PFSK-1 (cell line): ENCODE measurements at regions not wholly inside any gene's neighbourhood (a gene's known extent, or its start where the extent isn't known, plus 50 kb on each side); places are given as distances from the start of the nearest gene placed in this dataset.

Experiments used
- FOXP2 ChIP-seq: optimal IDR thresholded peaks from 2 replicates; pipeline ENCODE3; 2011; ENCODE audit warnings: borderline replicate concordance, control low read depth, inconsistent platforms; ENCODE audit not compliant: insufficient read depth; ENCODE audit errors: extremely low read length, extremely low read depth
- POLR2AphosphoS5 ChIP-seq: IDR thresholded peaks from 2 replicates; pipeline ENCODE4 v1.6.1; 2012; ENCODE audit warnings: low read depth, mild to moderate bottlenecking, control low read depth, low read length, moderate library complexity
- REST ChIP-seq, 2 experiments: IDR thresholded peaks; 2 replicates each; pipeline versions ENCODE4 v1.6.1 to v1.8.0; 2011 to 2012; ENCODE audit warnings: low read depth in 2 of 2, low read length in 2 of 2, control low read depth in 1 of 2, inconsistent platforms in 1 of 2, mild to moderate bottlenecking in 1 of 2, moderate library complexity in 1 of 2; ENCODE audit not compliant: insufficient read depth in 1 of 2
- SIN3A ChIP-seq: IDR thresholded peaks from 2 replicates; pipeline ENCODE4 v1.6.1; 2012; ENCODE audit warnings: mild to moderate bottlenecking, low read length, moderate library complexity, borderline replicate concordance; ENCODE audit not compliant: insufficient read depth
- TAF1 ChIP-seq: IDR thresholded peaks from 2 replicates; pipeline ENCODE4 v1.6.1; 2012; ENCODE audit warnings: low read length, control low read depth, borderline replicate concordance; ENCODE audit not compliant: insufficient read depth

GRCh38 chr5:116738615-116739261 lies 164.1 kb upstream of the SEMA6A start:
- TF ChIP-seq POLR2AphosphoS5 (no peak), REST (IDR thresholded peaks at IDR 0.05; ENCODE audit: insufficient read depth in 1 of 2, low read depth in 2 of 2, low read length in 2 of 2) (no peak), FOXP2 (no peak), TAF1 (no peak)

- TF ChIP-seq SIN3A (no peak), TAF1 (no peak), POLR2AphosphoS5 (no peak), REST (IDR thresholded peaks at IDR 0.05; ENCODE audit: insufficient read depth in 1 of 2, low read depth in 2 of 2, low read length in 2 of 2) (no peak), FOXP2 (no peak)
Measured at GRCh38 chr5:116738239-116738614, 163.6 kb upstream of the SEMA6A start.

DNA sequence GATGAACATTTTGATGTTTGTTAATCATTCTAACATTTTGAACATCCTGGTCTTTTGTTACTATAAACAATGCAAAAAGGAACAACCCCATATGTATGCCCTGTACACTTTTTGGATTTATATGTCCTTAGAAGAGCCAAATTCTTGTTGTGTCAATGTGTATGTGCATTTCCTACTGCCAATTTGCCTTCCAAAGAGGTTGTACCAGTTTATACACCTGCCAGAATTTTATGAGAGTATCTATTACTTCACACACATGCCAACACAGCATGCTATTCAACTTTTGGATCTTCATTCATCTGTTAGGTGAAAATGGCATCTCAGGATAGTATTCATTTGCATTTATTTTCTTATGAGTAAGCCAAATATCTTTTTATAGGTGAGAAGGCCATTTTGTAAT lies 162.0 kb upstream of the SEMA6A start:
- TF ChIP-seq TAF1 (no peak), SIN3A (no peak), POLR2AphosphoS5 (no peak), FOXP2 (no peak), REST (IDR thresholded peaks at IDR 0.05; ENCODE audit: insufficient read depth in 1 of 2, low read depth in 2 of 2, low read length in 2 of 2) (no peak)

GRCh38 chr5:116733991-116734975 lies 159.7 kb upstream of the SEMA6A start:
- TF ChIP-seq REST (IDR thresholded peaks at IDR 0.05; ENCODE audit: insufficient read depth in 1 of 2, low read depth in 2 of 2, low read length in 2 of 2) (no peak), TAF1 (no peak), FOXP2 (no peak), POLR2AphosphoS5 (no peak)
